CD4-positive, alpha-beta T cell (primary cell): ENCODE measurements at regions not wholly inside any gene's neighbourhood (a gene's known extent, or its start where the extent isn't known, plus 50 kb on each side); places are given as distances from the start of the nearest gene placed in this dataset.

Experiments used
- ATAC-seq: fragments of 200-7000 bp; cut with Tn5 transposase; one replicate; pipeline ENCODE4 v1.10.0; 2022; ENCODE audit warnings: mild to moderate bottlenecking; ENCODE audit not compliant: poor library complexity
- CTCF ChIA-PET: fragments of 350-600 bp; sonication (Branson Sonifier 250); formaldehyde crosslinking; loops from one replicate; lab custom pipeline; 2021; ENCODE audit warnings: antibody characterized with exemption, inconsistent platforms; lab: Charles Lee
- POLR2A ChIA-PET: fragments of 350-600 bp; sonication (Branson Sonifier 250); formaldehyde crosslinking; loops from one replicate; lab custom pipeline; 2021; ENCODE audit warnings: antibody characterized with exemption, inconsistent platforms; lab: Charles Lee
- DNase-seq, 14 experiments: peaks; one replicate each; pipeline ENCODE4 v3.0.0-alpha.2; 2013 to 2020; ENCODE audit warnings: mixed read lengths in 2 of 14
- H3K27ac ChIP-seq, 2 donors: one replicate each; pipeline versions ENCODE4 v1.5.1 to v1.7.0; 2013; ENCODE audit warnings: low read length in 2 of 2, low read depth in 1 of 2, mild to moderate bottlenecking in 1 of 2
- H3K27me3 ChIP-seq, 2 experiments: 1 replicate in 1 of 2; 2 replicates in 1 of 2; pipeline versions ENCODE4 v1.6.1 to v1.7.0; 2013; ENCODE audit warnings: low read length in 2 of 2, control low read depth in 1 of 2, mild to moderate bottlenecking in 1 of 2, moderate library complexity in 1 of 2; ENCODE audit not compliant: insufficient read depth in 2 of 2, control insufficient read depth in 1 of 2
- H3K36me3 ChIP-seq: one replicate; pipeline ENCODE4 v1.6.1; 2013; ENCODE audit warnings: low read length, control low read depth; ENCODE audit not compliant: insufficient read depth
- H3K4me1 ChIP-seq: one replicate; pipeline ENCODE4 v1.6.1; 2013; ENCODE audit warnings: low read length, control low read depth; ENCODE audit not compliant: insufficient read depth
- H3K4me3 ChIP-seq: one replicate; pipeline ENCODE4 v1.5.1; 2013; ENCODE audit warnings: mild to moderate bottlenecking, low read length, moderate library complexity
- H3K9me3 ChIP-seq, 2 experiments: 1 replicate in 1 of 2; 2 replicates in 1 of 2; pipeline versions ENCODE4 v1.6.1 to v1.7.0; 2013; ENCODE audit warnings: low read length in 2 of 2, mild to moderate bottlenecking in 2 of 2, control low read depth in 1 of 2, moderate library complexity in 1 of 2; ENCODE audit not compliant: control insufficient read depth in 1 of 2, insufficient read depth in 1 of 2
- H3K27ac Mint-ChIP-seq: one replicate; pipeline ENCODE4 v1.8.0; 2020; ENCODE audit warnings: mixed read lengths
- H3K27me3 Mint-ChIP-seq: one replicate; pipeline ENCODE4 v1.8.0; 2021; ENCODE audit warnings: mixed read lengths
- H3K36me3 Mint-ChIP-seq: one replicate; pipeline ENCODE4 v1.8.0; 2021; ENCODE audit warnings: low read depth, mixed read lengths
- H3K4me1 Mint-ChIP-seq: one replicate; pipeline ENCODE4 v1.8.0; 2021; ENCODE audit warnings: low read depth, mixed read lengths
- H3K4me3 Mint-ChIP-seq: one replicate; pipeline ENCODE4 v1.8.0; 2020; ENCODE audit warnings: mild to moderate bottlenecking, mixed read lengths
- H3K9me3 Mint-ChIP-seq: one replicate; pipeline ENCODE4 v1.8.0; 2020; ENCODE audit warnings: mixed read lengths
- intact Hi-C, 2 experiments: fragments of 100-400 bp; cut with DNase I in 1 of 2; cut with micrococcal nuclease in 1 of 2; formaldehyde crosslinking; loops; one replicate each; pipeline versions ENCODE4 v1.15.1 to v1.9.0; 2023 to 2025; cut with DNase I, micrococcal nuclease
- TF ChIP-seq, protein P1 (sequence below): fragments of 200-600 bp; IDR thresholded peaks from one replicate; pipeline ENCODE4 v1.8.0; 2022; ENCODE audit warnings: antibody characterized with exemption, mild to moderate bottlenecking

DNA sequence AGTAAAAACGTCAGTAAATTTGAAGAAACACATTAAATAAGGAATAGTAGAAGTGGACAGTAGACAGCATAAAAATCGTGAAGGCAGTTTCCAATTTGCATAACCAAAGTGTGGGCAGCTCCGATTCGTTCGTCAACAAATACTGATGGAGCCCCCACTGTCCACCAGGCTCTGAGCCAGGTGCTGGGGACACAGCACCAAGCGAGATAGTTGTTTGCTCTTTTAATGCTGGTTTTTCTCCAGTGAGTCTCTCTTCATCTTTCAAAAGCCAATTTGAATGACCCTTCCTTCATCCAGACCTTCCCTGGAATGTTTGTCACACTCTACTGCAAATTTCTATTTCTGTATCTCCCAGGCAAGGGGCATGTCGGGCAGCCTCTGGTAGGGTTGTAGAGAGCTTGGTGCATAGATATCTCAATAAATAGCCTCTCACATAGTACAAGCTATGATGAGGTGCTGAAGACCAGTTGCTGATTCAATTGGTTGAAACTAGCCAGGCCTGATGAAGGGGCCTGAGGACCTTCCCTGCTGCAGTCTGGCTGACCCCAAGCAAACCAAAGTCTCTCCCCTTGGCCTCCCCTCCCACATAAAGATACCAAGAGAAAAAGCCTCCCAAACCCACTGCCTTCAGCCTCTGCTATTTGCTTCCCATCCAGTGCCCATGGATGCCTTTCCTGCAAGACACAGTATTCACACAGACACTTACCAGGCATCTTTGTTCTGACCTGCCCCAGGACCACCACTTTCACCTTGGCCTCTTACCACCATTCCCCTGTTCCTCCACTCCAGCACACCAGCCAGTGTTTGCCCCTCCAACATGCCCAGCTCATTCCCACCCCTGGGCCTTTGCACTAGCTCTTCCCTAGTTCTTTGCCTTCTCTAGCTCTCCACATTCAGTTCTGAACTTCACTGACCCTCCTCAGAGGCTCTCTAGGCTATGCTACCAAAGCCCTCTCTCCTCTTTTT, 125.2 kb downstream of the CEBPB start:
- no peak for DNase-seq
- H3K27ac ChIP-seq, result no peak overlapping the region
- intact Hi-C loops, result no loop called here
- H3K9me3 ChIP-seq, result no peaks in the 10 kb centered on the region
- H3K4me3 ChIP-seq, result no peak overlapping the region
- no peak overlapping the region for H3K27ac Mint-ChIP-seq
- no peaks in the 10 kb centered on the region for H3K4me1 ChIP-seq
- H3K9me3 Mint-ChIP-seq, result no peaks in the 10 kb centered on the region
- no peaks in the 10 kb centered on the region for H3K36me3 ChIP-seq
- no peak for ATAC-seq
- H3K4me1 Mint-ChIP-seq, result no peaks in the 10 kb centered on the region
- H3K27me3 Mint-ChIP-seq, result peaks cover 13% of the 10 kb centered on the region
- POLR2A ChIA-PET, result no interaction called here
- TF ChIP-seq, protein P1, sequence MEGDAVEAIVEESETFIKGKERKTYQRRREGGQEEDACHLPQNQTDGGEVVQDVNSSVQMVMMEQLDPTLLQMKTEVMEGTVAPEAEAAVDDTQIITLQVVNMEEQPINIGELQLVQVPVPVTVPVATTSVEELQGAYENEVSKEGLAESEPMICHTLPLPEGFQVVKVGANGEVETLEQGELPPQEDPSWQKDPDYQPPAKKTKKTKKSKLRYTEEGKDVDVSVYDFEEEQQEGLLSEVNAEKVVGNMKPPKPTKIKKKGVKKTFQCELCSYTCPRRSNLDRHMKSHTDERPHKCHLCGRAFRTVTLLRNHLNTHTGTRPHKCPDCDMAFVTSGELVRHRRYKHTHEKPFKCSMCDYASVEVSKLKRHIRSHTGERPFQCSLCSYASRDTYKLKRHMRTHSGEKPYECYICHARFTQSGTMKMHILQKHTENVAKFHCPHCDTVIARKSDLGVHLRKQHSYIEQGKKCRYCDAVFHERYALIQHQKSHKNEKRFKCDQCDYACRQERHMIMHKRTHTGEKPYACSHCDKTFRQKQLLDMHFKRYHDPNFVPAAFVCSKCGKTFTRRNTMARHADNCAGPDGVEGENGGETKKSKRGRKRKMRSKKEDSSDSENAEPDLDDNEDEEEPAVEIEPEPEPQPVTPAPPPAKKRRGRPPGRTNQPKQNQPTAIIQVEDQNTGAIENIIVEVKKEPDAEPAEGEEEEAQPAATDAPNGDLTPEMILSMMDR, result no peak
- no peak overlapping the region for H3K4me3 Mint-ChIP-seq
- CTCF ChIA-PET, result no interaction called here
- peaks cover 0 to 3% of the 10 kb centered on the region in 2 experiments for H3K27me3 ChIP-seq
- no peaks in the 10 kb centered on the region for H3K36me3 Mint-ChIP-seq

- TF ChIP-seq, protein P1, result no peak
- Histone ChIP-seq H3K4me3 (no peak overlapping the region), H3K36me3 (no peaks in the 10 kb centered on the region), H3K9me3 (no peaks in the 10 kb centered on the region), H3K27me3 (peaks cover 0 to 3% of the 10 kb centered on the region in 2 experiments), H3K4me1 (no peaks in the 10 kb centered on the region), H3K27ac (no peak overlapping the region)
- Mint-ChIP-seq H3K9me3 (no peaks in the 10 kb centered on the region), H3K27ac (no peak overlapping the region), H3K27me3 (peaks cover 9% of the 10 kb centered on the region), H3K4me1 (no peaks in the 10 kb centered on the region), H3K36me3 (no peaks in the 10 kb centered on the region), H3K4me3 (no peak overlapping the region)
- CTCF ChIA-PET, result no interaction called here
- intact Hi-C loops, result no loop called here
- ATAC-seq, result no peak
- DNase-seq, result no peak
- POLR2A ChIA-PET, result no interaction called here
These were observed 126.5 kb downstream of the CEBPB start for GRCh38 chr20:50317116-50317515.

DNA sequence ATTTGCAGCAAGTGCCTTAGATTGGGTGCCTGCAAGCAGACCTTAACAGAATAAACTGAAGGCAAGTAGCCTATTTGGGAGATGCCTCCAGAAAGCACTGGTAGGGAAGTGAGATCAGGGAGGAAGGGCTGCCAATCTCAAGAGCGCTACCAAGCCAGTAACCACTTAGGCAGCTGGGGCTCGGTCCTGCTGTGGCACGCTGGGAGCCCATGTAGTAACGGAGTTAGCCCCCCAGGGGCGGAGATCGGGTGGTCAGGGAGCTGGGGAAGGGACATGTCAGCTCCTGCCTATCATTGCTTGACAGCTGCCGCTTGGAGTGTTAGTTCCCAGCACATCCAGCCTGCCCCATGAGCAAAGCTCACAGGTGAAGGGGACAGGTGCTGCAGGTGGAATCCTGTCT, 127.0 kb downstream of the CEBPB start:
- no peak overlapping the region for H3K27ac Mint-ChIP-seq
- intact Hi-C loops, result no loop called here
- H3K4me1 Mint-ChIP-seq, result no peaks in the 10 kb centered on the region
- no peak for DNase-seq
- Histone ChIP-seq H3K27me3 (peaks cover 0 to 3% of the 10 kb centered on the region in 2 experiments), H3K4me3 (no peak overlapping the region), H3K4me1 (no peaks in the 10 kb centered on the region), H3K27ac (no peak overlapping the region), H3K9me3 (no peaks in the 10 kb centered on the region), H3K36me3 (no peaks in the 10 kb centered on the region)
- H3K36me3 Mint-ChIP-seq, result no peaks in the 10 kb centered on the region
- no peak overlapping the region for H3K4me3 Mint-ChIP-seq
- ChIA-PET CTCF (no interaction called here), POLR2A (no interaction called here)
- TF ChIP-seq, protein P1, result no peak
- H3K27me3 Mint-ChIP-seq, result peaks cover 9% of the 10 kb centered on the region
- no peaks in the 10 kb centered on the region for H3K9me3 Mint-ChIP-seq
- no peak for ATAC-seq
